ENCODE measurements at regions not wholly inside any gene's neighbourhood (a gene's known extent, or its start where the extent isn't known, plus 50 kb on each side); places are given as distances from the start of the nearest gene placed in this dataset.

DNA sequence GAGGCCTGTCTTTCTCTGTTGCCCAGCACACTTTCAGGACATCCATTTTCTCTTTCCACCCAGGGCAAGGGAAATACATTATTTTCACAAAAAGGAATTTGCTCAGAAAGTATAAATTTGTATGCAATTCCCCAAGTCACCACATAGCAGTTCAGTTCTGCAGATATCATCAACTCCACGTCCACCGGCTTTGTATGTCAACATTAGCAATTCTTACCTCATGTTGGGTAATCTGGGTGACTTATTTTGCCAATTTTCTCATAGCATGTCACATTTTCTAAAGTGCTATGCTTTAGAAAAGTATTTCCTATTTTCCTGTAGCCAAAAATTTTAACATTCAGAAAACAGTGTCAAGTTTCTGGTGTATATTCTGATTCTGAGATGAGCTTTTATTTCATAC, 501.8 kb downstream of the EFNB2 start:
- H3K79me1 ChIP-seq (ENCODE audit: low read depth, low read length), result no peaks in the 10 kb centered on the region
- no peak overlapping the region for H3K27ac ChIP-seq (ENCODE audit: low read depth, low read length)
- H2BK120ac ChIP-seq (replicated peaks; ENCODE audit: low read depth, low read length), result no peak overlapping the region
- H3K14ac ChIP-seq (ENCODE audit: insufficient read length), result no peak overlapping the region
- H4K91ac ChIP-seq (replicated peaks; ENCODE audit: insufficient read length, low read length), result no peak overlapping the region
- H3K4me1 ChIP-seq (replicated peaks in 1 of 4; ENCODE audit: control insufficient read depth in 3 of 4, insufficient read depth in 4 of 4, low read length in 3 of 4), result no peaks in the 10 kb centered on the region
- H4K8ac ChIP-seq (ENCODE audit: extremely low read depth, insufficient read depth, low read length), result no peak overlapping the region
- no peak for TF ChIP-seq CEBPB (IDR thresholded peaks at IDR 0.05; ENCODE audit: low read depth, low read length)
- TF ChIP-seq CBX8 (IDR thresholded peaks at IDR 0.05; ENCODE audit: borderline replicate concordance, low read depth, low read length), result no peak
- no peak for TF ChIP-seq ASH2L (IDR thresholded peaks at IDR 0.05; ENCODE audit: low read length)
- TF ChIP-seq SIX5 (IDR thresholded peaks at IDR 0.05; ENCODE audit: low read depth, low read length), result no peak
- no peak for TF ChIP-seq POU5F1 (IDR thresholded peaks at IDR 0.05; ENCODE audit: low read depth, low read length)
- no peak for TF ChIP-seq RAD21 (IDR thresholded peaks at IDR 0.05 in 1 of 2, conservative IDR thresholded peaks at IDR 0.05 in 1 of 2; ENCODE audit: low read depth in 2 of 2, low read length in 2 of 2)
- no peak for TF ChIP-seq FOSL1 (IDR thresholded peaks at IDR 0.05; ENCODE audit: insufficient read depth, low read depth, low read length)
- no peak for TF ChIP-seq POLR2AphosphoS5 (IDR thresholded peaks at IDR 0.05; ENCODE audit: low read depth, low read length)
- no peak for TF ChIP-seq JUND (IDR thresholded peaks at IDR 0.05; ENCODE audit: low read length)
- TF ChIP-seq EZH2 (IDR thresholded peaks at IDR 0.05; ENCODE audit: low read depth, low read length, severe bottlenecking), result no peak
- no peak for TF ChIP-seq HDAC2 (IDR thresholded peaks at IDR 0.05; ENCODE audit: borderline replicate concordance in 1 of 2, low read depth in 2 of 2, low read length in 2 of 2)
- DNase-seq (ENCODE audit: low read depth in 1 of 2, low spot score in 2 of 2) (no peak), FAIRE-seq (no peak)
- no peak overlapping the region for H3K4me3 ChIP-seq (ENCODE audit: extremely low read depth in 1 of 4, insufficient read depth in 2 of 4, low read depth in 3 of 4, low read length in 4 of 4)
- no peak overlapping the region for H2AK5ac ChIP-seq (ENCODE audit: low read depth, low read length)
- no peak overlapping the region for H2BK15ac ChIP-seq (ENCODE audit: low read length)
- no peak overlapping the region for H2AFZ ChIP-seq (ENCODE audit: low read length)
- H2BK5ac ChIP-seq (ENCODE audit: low read depth, low read length), result no peak overlapping the region
- no peak overlapping the region for H3K23ac ChIP-seq (ENCODE audit: insufficient read length)
- H2BK12ac ChIP-seq (ENCODE audit: low read depth, low read length), result no peak overlapping the region
- H3K36me3 ChIP-seq (ENCODE audit: control insufficient read depth in 2 of 4, insufficient read depth in 4 of 4, low read length in 3 of 4), result no peaks in the 10 kb centered on the region
- no peaks in the 10 kb centered on the region for H3K27me3 ChIP-seq (replicated peaks in 1 of 4; ENCODE audit: control insufficient read depth in 3 of 4, extremely low read depth in 1 of 4, insufficient read depth in 3 of 4, low read length in 3 of 4)
- no peaks in the 10 kb centered on the region for H3K9me3 ChIP-seq (ENCODE audit: insufficient read depth in 2 of 2, low read depth in 1 of 2, low read length in 1 of 2)
- no peak overlapping the region for H4K5ac ChIP-seq (ENCODE audit: insufficient read length, low read depth, low read length)
- no peaks in the 10 kb centered on the region for H4K20me1 ChIP-seq (replicated peaks in 1 of 2; ENCODE audit: control insufficient read depth in 1 of 2, insufficient read depth in 2 of 2, low read length in 2 of 2)
- H2BK20ac ChIP-seq (ENCODE audit: low read length), result no peak overlapping the region
- no peak overlapping the region for H3K4me2 ChIP-seq (ENCODE audit: insufficient read depth in 1 of 2, low read depth in 2 of 2, low read length in 2 of 2)
- ChIA-PET POLR2A (ENCODE audit: partially characterized antibody) (no interaction called here), CTCF (ENCODE audit: partially characterized antibody) (interaction anchor here (0.6 to 1.4 kb wide), 5 partner anchors 8 to 725 kb away, joined by 3 to 4 read pairs (median 3); no protein-coding TSS in a partner anchor)
- H3K23me2 ChIP-seq (ENCODE audit: low read depth, low read length), result no peaks in the 10 kb centered on the region
- H3K4ac ChIP-seq (replicated peaks; ENCODE audit: insufficient read length, low read depth, low read length), result no peak overlapping the region
- WGBS, 2 experiments (ENCODE audit: extremely low coverage in 1 of 2, insufficient coverage in 1 of 2, insufficient read length in 1 of 2, insufficient replicate concordance in 2 of 2, low coverage in 1 of 2, low lambda C conversion rate in 2 of 2, missing lambda C conversion rate in 1 of 2), result 75% methylated on average over 2 of the region's 2 CpGs; no CpG with 5 or more reads in 1 of the 2 experiments
- H3K56ac ChIP-seq (replicated peaks; ENCODE audit: insufficient read length, low read depth, low read length), result no peak overlapping the region
- H3K18ac ChIP-seq (ENCODE audit: extremely low read depth, low read length), result no peak overlapping the region
- no peak overlapping the region for H3K9ac ChIP-seq (replicated peaks in 1 of 4; ENCODE audit: extremely low read depth in 1 of 4, low read depth in 3 of 4, low read length in 3 of 4)
- no peaks in the 10 kb centered on the region for H3K79me2 ChIP-seq (ENCODE audit: control insufficient read depth in 1 of 2, insufficient read depth in 2 of 2, low read length in 2 of 2)
